Hindlimb muscle (tissue), 1 donor: ENCODE measurements at regions not wholly inside any gene's neighbourhood (a gene's known extent, or its start where the extent isn't known, plus 50 kb on each side); places are given as distances from the start of the nearest gene placed in this dataset.
A peak's percentile ranks its signal among the peaks of the same experiment; 100 is the strongest.

Experiments
- DNase-seq: peaks from one replicate; pipeline ENCODE4 v3.0.0-alpha.2; 2013

- no peak for DNase-seq
These were observed 568.3 kb downstream of the TYW1 start for GRCh38 chr7:67564959-67565358.

- DNase-seq = no peak
These were observed 569.5 kb downstream of the TYW1 start for GRCh38 chr7:67566101-67566500.

GRCh38 chr7:67571026-67571545, 574.5 kb downstream of the TYW1 start:
- DNase-seq = no peak

GRCh38 chr7:67573639-67574038, 577.0 kb downstream of the TYW1 start:
- DNase-seq = no peak

- no peak for DNase-seq
These were observed 592.0 kb downstream of the TYW1 start for GRCh38 chr7:67588631-67589030.

- DNase-seq = no peak
These were observed 592.5 kb downstream of the TYW1 start for GRCh38 chr7:67589183-67589582.

GRCh38 chr7:67590649-67591048, 594.0 kb downstream of the TYW1 start:
- DNase-seq = no peak

GRCh38 chr7:67593794-67594193, 597.2 kb downstream of the TYW1 start:
- DNase-seq = no peak

- no peak for DNase-seq
These were observed 599.0 kb downstream of the TYW1 start for GRCh38 chr7:67595431-67596180.

GRCh38 chr7:67597161-67597560, 600.5 kb downstream of the TYW1 start:
- no peak for DNase-seq

GRCh38 chr7:67598469-67598868, 601.8 kb downstream of the TYW1 start:
- no peak for DNase-seq

GRCh38 chr7:67599331-67600062, 602.9 kb downstream of the TYW1 start:
- no peak for DNase-seq

GRCh38 chr7:67602246-67602887, 605.7 kb downstream of the TYW1 start:
- DNase-seq = no peak

- DNase-seq = no peak
These were observed 608.1 kb downstream of the TYW1 start for GRCh38 chr7:67604461-67605386.

- DNase-seq = no peak
These were observed 612.2 kb downstream of the TYW1 start for GRCh38 chr7:67608806-67609205.

- DNase-seq = no peak
These were observed 614.3 kb downstream of the TYW1 start for GRCh38 chr7:67610897-67611296.

- DNase-seq = no peak
These were observed 618.2 kb downstream of the TYW1 start for GRCh38 chr7:67614843-67615242.

GRCh38 chr7:67616517-67616916, 619.9 kb downstream of the TYW1 start:
- DNase-seq = no peak

- DNase-seq = no peak
These were observed 622.0 kb downstream of the TYW1 start for GRCh38 chr7:67618556-67619162.

- DNase-seq = peak; percentile 78
These were observed 622.5 kb downstream of the TYW1 start for GRCh38 chr7:67619175-67619574.

- no peak for DNase-seq
These were observed 623.7 kb downstream of the TYW1 start for GRCh38 chr7:67620216-67620933.
